ENCODE measurements at regions not wholly inside any gene's neighbourhood (a gene's known extent, or its start where the extent isn't known, plus 50 kb on each side); places are given as distances from the start of the nearest gene placed in this dataset.

GRCh38 chr2:118350621-118351020 lies 262.4 kb downstream of the INSIG2 start:
- no peak overlapping the region for H3K27ac ChIP-seq (ENCODE audit: low read depth in 1 of 2, low read length in 2 of 2)
- no peaks in the 10 kb centered on the region for H3K4me1 ChIP-seq (ENCODE audit: insufficient read depth, low read length)
- Mint-ChIP-seq H3K9me3 (no peaks in the 10 kb centered on the region), H3K4me1 (ENCODE audit: low read depth) (no peaks in the 10 kb centered on the region), H3K4me3 (no peak overlapping the region), H3K27ac (no peak overlapping the region), H3K36me3 (ENCODE audit: low read depth) (no peaks in the 10 kb centered on the region), H3K27me3 (peaks cover 32% of the 10 kb centered on the region)
- H3K27me3 ChIP-seq (ENCODE audit: control insufficient read depth in 1 of 2, insufficient read depth in 2 of 2, low read length in 2 of 2) = peaks cover 2 to 15% of the 10 kb centered on the region in 2 experiments
- ChIA-PET POLR2A (no interaction called here), CTCF (no interaction called here)
- DNase-seq (no peak), ATAC-seq (ENCODE audit: poor library complexity) (no peak)
- TF ChIP-seq CTCF (IDR thresholded peaks at IDR 0.05) = no peak
- intact Hi-C loops (cut with DNase I, micrococcal nuclease) = no loop called here
- H3K4me3 ChIP-seq (ENCODE audit: low read length) = no peak overlapping the region
- H3K9me3 ChIP-seq (ENCODE audit: control insufficient read depth in 1 of 2, insufficient read depth in 1 of 2, low read length in 2 of 2) = no peaks in the 10 kb centered on the region
- no peaks in the 10 kb centered on the region for H3K36me3 ChIP-seq (ENCODE audit: insufficient read depth, low read length)

GRCh38 chr2:118349365-118349764 lies 261.1 kb downstream of the INSIG2 start:
- peaks cover 2 to 15% of the 10 kb centered on the region in 2 experiments for H3K27me3 ChIP-seq (ENCODE audit: control insufficient read depth in 1 of 2, insufficient read depth in 2 of 2, low read length in 2 of 2)

GRCh38 chr2:118348380-118349034 lies 260.2 kb downstream of the INSIG2 start:
- no peak for TF ChIP-seq CTCF (IDR thresholded peaks at IDR 0.05)
- Histone ChIP-seq H3K36me3 (ENCODE audit: insufficient read depth, low read length) (no peaks in the 10 kb centered on the region), H3K4me1 (ENCODE audit: insufficient read depth, low read length) (no peaks in the 10 kb centered on the region), H3K4me3 (ENCODE audit: low read length) (no peak overlapping the region), H3K27ac (ENCODE audit: low read depth in 1 of 2, low read length in 2 of 2) (no peak overlapping the region), H3K27me3 (ENCODE audit: control insufficient read depth in 1 of 2, insufficient read depth in 2 of 2, low read length in 2 of 2) (peaks cover 2 to 15% of the 10 kb centered on the region in 2 experiments), H3K9me3 (ENCODE audit: control insufficient read depth in 1 of 2, insufficient read depth in 1 of 2, low read length in 2 of 2) (no peaks in the 10 kb centered on the region)
- DNase-seq (no peak), ATAC-seq (ENCODE audit: poor library complexity) (no peak)
- H3K9me3 Mint-ChIP-seq = no peaks in the 10 kb centered on the region
- ChIA-PET POLR2A (no interaction called here), CTCF (no interaction called here)
- intact Hi-C loops (cut with DNase I, micrococcal nuclease) = no loop called here
- no peak overlapping the region for H3K4me3 Mint-ChIP-seq
- H3K4me1 Mint-ChIP-seq (ENCODE audit: low read depth) = no peaks in the 10 kb centered on the region
- H3K27me3 Mint-ChIP-seq = peaks cover 40% of the 10 kb centered on the region
- H3K27ac Mint-ChIP-seq = no peak overlapping the region
- H3K36me3 Mint-ChIP-seq (ENCODE audit: low read depth) = no peaks in the 10 kb centered on the region

More at GRCh38 chr2:118349365-118349764, 261.1 kb downstream of the INSIG2 start:
- TF ChIP-seq CTCF (IDR thresholded peaks at IDR 0.05) = no peak
- CTCF ChIA-PET = no interaction called here
- Histone ChIP-seq H3K27ac (ENCODE audit: low read depth in 1 of 2, low read length in 2 of 2) (no peak overlapping the region), H3K4me3 (ENCODE audit: low read length) (no peak overlapping the region), H3K4me1 (ENCODE audit: insufficient read depth, low read length) (no peaks in the 10 kb centered on the region), H3K9me3 (ENCODE audit: control insufficient read depth in 1 of 2, insufficient read depth in 1 of 2, low read length in 2 of 2) (no peaks in the 10 kb centered on the region), H3K36me3 (ENCODE audit: insufficient read depth, low read length) (no peaks in the 10 kb centered on the region)
- Mint-ChIP-seq H3K36me3 (ENCODE audit: low read depth) (no peaks in the 10 kb centered on the region), H3K4me3 (no peak overlapping the region), H3K27me3 (peaks cover 40% of the 10 kb centered on the region), H3K4me1 (ENCODE audit: low read depth) (no peaks in the 10 kb centered on the region), H3K27ac (no peak overlapping the region), H3K9me3 (no peaks in the 10 kb centered on the region)
- DNase-seq = no peak
- ATAC-seq (ENCODE audit: poor library complexity) = no peak
- intact Hi-C loops (cut with DNase I, micrococcal nuclease) = no loop called here
- POLR2A ChIA-PET = no interaction called here
